ENCODE measurements at regions not wholly inside any gene's neighbourhood (a gene's known extent, or its start where the extent isn't known, plus 50 kb on each side); places are given as distances from the start of the nearest gene placed in this dataset.

DNA sequence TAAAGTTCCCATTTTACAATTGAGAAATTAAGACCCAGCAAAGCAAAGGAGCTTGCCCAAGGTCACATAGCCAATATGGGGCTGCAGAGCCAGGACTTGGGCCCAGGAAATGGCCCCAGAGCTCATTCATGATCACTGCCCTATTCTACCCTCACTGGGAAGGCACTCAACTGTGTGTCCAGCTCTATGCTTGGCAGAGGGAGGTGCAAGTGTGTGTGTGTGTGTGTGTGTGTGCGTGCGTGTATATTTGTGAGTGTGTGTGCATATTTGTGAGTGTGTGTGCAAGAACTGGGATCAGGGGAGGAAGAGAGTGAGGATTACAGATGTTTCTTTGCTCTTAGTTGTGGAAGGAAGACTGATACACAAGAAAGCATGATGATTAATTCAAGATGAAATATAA is 151.2 kb upstream of the CRY1 start:
- TF ChIP-seq, protein P1, sequence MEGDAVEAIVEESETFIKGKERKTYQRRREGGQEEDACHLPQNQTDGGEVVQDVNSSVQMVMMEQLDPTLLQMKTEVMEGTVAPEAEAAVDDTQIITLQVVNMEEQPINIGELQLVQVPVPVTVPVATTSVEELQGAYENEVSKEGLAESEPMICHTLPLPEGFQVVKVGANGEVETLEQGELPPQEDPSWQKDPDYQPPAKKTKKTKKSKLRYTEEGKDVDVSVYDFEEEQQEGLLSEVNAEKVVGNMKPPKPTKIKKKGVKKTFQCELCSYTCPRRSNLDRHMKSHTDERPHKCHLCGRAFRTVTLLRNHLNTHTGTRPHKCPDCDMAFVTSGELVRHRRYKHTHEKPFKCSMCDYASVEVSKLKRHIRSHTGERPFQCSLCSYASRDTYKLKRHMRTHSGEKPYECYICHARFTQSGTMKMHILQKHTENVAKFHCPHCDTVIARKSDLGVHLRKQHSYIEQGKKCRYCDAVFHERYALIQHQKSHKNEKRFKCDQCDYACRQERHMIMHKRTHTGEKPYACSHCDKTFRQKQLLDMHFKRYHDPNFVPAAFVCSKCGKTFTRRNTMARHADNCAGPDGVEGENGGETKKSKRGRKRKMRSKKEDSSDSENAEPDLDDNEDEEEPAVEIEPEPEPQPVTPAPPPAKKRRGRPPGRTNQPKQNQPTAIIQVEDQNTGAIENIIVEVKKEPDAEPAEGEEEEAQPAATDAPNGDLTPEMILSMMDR (IDR thresholded peaks at IDR 0.05 in 4 of 5, conservative IDR thresholded peaks at IDR 0.05 in 1 of 5), result no peak
- TF ChIP-seq POLR2A (IDR thresholded peaks at IDR 0.05), result no peak
- peaks cover 0 to 2% (median 0%) of the 10 kb centered on the region in 3 donors for H3K27me3 ChIP-seq
- intact Hi-C loops (cut with DNase I; ENCODE audit: low total_unique reads), result no loop called here

DNA sequence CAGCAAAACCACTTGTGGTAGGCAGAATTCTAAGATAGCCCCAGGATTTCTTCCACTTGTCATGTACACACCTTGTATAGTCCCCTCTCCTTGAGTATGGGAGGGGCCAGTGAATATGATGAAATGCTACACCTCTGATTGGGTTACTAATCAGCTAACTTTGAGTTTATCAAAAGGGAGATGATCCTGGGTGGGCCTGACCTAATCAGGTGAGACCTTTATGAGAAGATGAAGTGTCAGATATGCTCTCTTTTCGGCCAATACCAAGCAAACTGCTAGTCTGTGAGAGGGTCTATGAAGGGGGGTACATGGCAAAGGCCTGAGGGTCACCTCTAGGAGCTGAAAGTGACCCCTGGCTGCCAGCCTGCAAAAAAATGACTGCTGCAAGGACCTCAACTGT is 154.3 kb upstream of the CRY1 start:
- no peak for TF ChIP-seq POLR2A (IDR thresholded peaks at IDR 0.05)
- TF ChIP-seq, protein P1 (IDR thresholded peaks at IDR 0.05 in 4 of 5, conservative IDR thresholded peaks at IDR 0.05 in 1 of 5), result no peak
- Histone ChIP-seq H3K27me3 (no peaks in the 10 kb centered on the region), H3K4me3 (no peak overlapping the region), H3K27ac (no peak overlapping the region), H3K36me3 (no peaks in the 10 kb centered on the region), H3K9me3 (no peaks in the 10 kb centered on the region), H3K4me1 (no peaks in the 10 kb centered on the region)
- no peak for ATAC-seq
- in situ Hi-C loops (cut with MboI; ENCODE audit: low sequenced_read_pairs in 4 of 4) (no loop called here), intact Hi-C loops (cut with DNase I; ENCODE audit: low total_unique reads) (no loop called here)
- no peak for DNase-seq

More for the DNA sequence above, 151.2 kb upstream of the CRY1 start:
- Histone ChIP-seq H3K27ac (no peak overlapping the region), H3K4me1 (no peaks in the 10 kb centered on the region), H3K36me3 (no peaks in the 10 kb centered on the region), H3K4me3 (no peak overlapping the region), H3K9me3 (no peaks in the 10 kb centered on the region)
- no peak for ATAC-seq
- in situ Hi-C loops (cut with MboI; ENCODE audit: low sequenced_read_pairs in 4 of 4), result no loop called here
- no peak for DNase-seq

DNA sequence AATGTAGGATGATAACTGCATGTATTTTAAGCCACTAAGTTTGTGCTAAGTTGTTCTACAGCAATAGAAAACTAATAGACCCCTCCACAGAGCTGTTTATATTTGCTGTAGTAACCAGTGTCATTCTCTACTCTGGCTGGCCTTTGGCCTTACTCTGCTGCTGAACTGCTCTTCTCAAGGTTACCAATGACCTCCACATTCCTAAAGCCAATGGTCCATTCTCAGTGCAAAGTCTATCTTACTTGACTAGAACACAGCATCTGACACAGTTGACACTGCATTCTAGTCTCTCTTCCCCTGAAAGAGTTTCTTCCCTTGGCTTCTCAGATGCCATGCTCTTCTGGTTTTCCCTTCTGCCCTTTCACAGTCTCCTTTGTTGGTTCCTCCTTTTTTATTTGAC is 154.8 kb upstream of the CRY1 start:
- DNase-seq, result no peak
- Histone ChIP-seq H3K4me3 (no peak overlapping the region), H3K27ac (no peak overlapping the region), H3K36me3 (no peaks in the 10 kb centered on the region), H3K27me3 (no peaks in the 10 kb centered on the region), H3K4me1 (no peaks in the 10 kb centered on the region), H3K9me3 (no peaks in the 10 kb centered on the region)
- in situ Hi-C loops (cut with MboI; ENCODE audit: low sequenced_read_pairs in 4 of 4) (no loop called here), intact Hi-C loops (cut with DNase I; ENCODE audit: low total_unique reads) (no loop called here)
- ATAC-seq, result no peak
- no peak for TF ChIP-seq POLR2A (IDR thresholded peaks at IDR 0.05)
- TF ChIP-seq, protein P1 (IDR thresholded peaks at IDR 0.05 in 4 of 5, conservative IDR thresholded peaks at IDR 0.05 in 1 of 5), result no peak

DNA sequence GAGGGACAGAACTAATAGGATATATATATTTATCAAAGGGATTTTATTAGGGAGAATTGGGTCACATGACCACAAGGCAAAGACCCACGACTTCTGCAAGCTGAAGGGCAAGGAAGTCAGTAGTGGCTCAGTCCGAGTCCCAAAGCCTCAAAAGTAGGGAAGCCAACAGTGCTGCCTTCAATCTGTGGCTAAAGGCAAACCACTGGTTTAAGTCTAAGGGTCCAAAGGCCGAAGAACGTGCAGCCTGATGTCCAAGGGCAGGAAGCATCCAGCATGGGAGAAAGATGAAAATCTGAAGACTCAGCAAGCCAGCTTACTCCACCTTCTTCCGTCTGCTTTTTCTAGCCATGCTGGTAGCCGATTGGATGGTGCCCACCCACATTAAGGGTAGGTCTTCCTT is 157.9 kb upstream of the CRY1 start:
- no peak for ATAC-seq

DNA sequence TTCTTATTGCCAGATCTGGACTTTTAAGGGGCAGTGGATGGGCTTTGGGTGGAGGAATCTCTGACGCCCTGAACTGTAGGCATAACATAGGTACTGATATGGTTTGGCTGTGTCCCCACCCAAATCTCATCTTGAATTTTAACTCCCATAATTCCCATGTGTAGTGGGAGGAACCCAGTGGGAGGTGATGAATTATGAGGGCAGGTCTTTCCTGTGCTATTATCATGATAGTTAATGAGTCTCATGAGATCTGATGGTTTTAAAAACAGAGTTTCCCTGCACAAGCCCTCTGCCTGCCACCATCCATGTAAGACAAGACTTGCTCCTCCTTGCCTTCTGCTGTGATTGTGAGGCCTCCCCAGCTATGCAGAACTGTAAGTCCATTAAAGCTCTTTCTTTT is 160.0 kb upstream of the CRY1 start:
- Histone ChIP-seq H3K27ac (no peak overlapping the region), H3K9me3 (no peaks in the 10 kb centered on the region), H3K4me1 (no peaks in the 10 kb centered on the region), H3K36me3 (no peaks in the 10 kb centered on the region), H3K4me3 (no peak overlapping the region), H3K27me3 (no peaks in the 10 kb centered on the region)
- ATAC-seq (no peak), DNase-seq (no peak)
- in situ Hi-C loops (cut with MboI; ENCODE audit: low sequenced_read_pairs in 4 of 4), result no loop called here
- TF ChIP-seq, protein P1 (IDR thresholded peaks at IDR 0.05 in 4 of 5, conservative IDR thresholded peaks at IDR 0.05 in 1 of 5), result no peak
- TF ChIP-seq POLR2A (IDR thresholded peaks at IDR 0.05), result no peak
- intact Hi-C loops (cut with DNase I; ENCODE audit: low total_unique reads), result no loop called here

More for the DNA sequence above, 157.9 kb upstream of the CRY1 start:
- in situ Hi-C loops (cut with MboI; ENCODE audit: low sequenced_read_pairs in 4 of 4) (no loop called here), intact Hi-C loops (cut with DNase I; ENCODE audit: low total_unique reads) (no loop called here)
- TF ChIP-seq, protein P1 (IDR thresholded peaks at IDR 0.05 in 4 of 5, conservative IDR thresholded peaks at IDR 0.05 in 1 of 5), result no peak
- TF ChIP-seq POLR2A (IDR thresholded peaks at IDR 0.05), result no peak
- Histone ChIP-seq H3K36me3 (no peaks in the 10 kb centered on the region), H3K4me1 (no peaks in the 10 kb centered on the region), H3K9me3 (no peaks in the 10 kb centered on the region), H3K27me3 (no peaks in the 10 kb centered on the region), H3K27ac (no peak overlapping the region), H3K4me3 (no peak overlapping the region)
- DNase-seq, result no peak

Measured in gastrocnemius medialis (tissue), 4 donors.